Kidney (tissue), 13 donors: ENCODE measurements at regions not wholly inside any gene's neighbourhood (a gene's known extent, or its start where the extent isn't known, plus 50 kb on each side); places are given as distances from the start of the nearest gene placed in this dataset.
A peak's percentile ranks its signal among the peaks of the same experiment; 100 is the strongest.

ENCODE experiments used
- DNase-seq, 5 donors: peaks; one replicate each; pipeline ENCODE4 v3.0.0-alpha.2; 2013 to 2020
- FAIRE-seq: peaks from 2 replicates; lab custom pipeline; 2012; peaks lifted over from hg19 to GRCh38; lab: Jason Lieb, UNC
- H3K27ac ChIP-seq, 2 donors: one replicate each; pipeline ENCODE4 v1.7.0; 2013; ENCODE audit warnings: low read depth in 2 of 2, low read length in 2 of 2, inconsistent platforms in 1 of 2
- H3K27me3 ChIP-seq: one replicate; pipeline ENCODE4 v1.7.1; 2013; ENCODE audit warnings: low read length, inconsistent platforms; ENCODE audit not compliant: control insufficient read depth, insufficient read depth
- H3K36me3 ChIP-seq, 3 donors: one replicate each; pipeline versions ENCODE4 v1.7.0 to v1.7.1; 2013; ENCODE audit warnings: low read length in 3 of 3, control low read depth in 1 of 3, inconsistent platforms in 1 of 3; ENCODE audit not compliant: insufficient read depth in 3 of 3, control insufficient read depth in 2 of 3
- H3K4me1 ChIP-seq, 3 donors: one replicate each; pipeline versions ENCODE4 v1.7.0 to v1.7.1; 2013; ENCODE audit warnings: low read length in 3 of 3, inconsistent platforms in 1 of 3, low read depth in 1 of 3; ENCODE audit not compliant: control insufficient read depth in 2 of 3, insufficient read depth in 2 of 3
- H3K4me3 ChIP-seq, 3 donors: one replicate each; pipeline versions ENCODE4 v1.7.0 to v1.8.1; 2013; ENCODE audit warnings: low read length in 3 of 3, control low read depth in 1 of 3, inconsistent platforms in 1 of 3
- H3K9ac ChIP-seq, 3 donors: one replicate each; pipeline versions ENCODE4 v1.7.0 to v1.7.1; 2013; ENCODE audit warnings: low read length in 3 of 3, control low read depth in 1 of 3, inconsistent platforms in 1 of 3
- H3K9me3 ChIP-seq, 3 donors: one replicate each; pipeline versions ENCODE4 v1.7.0 to v1.7.1; 2013; ENCODE audit warnings: low read length in 3 of 3, control low read depth in 1 of 3, inconsistent platforms in 1 of 3; ENCODE audit not compliant: control insufficient read depth in 2 of 3, insufficient read depth in 1 of 3
- CTCF ChIP-seq: IDR thresholded peaks from 3 replicates; pipeline ENCODE4 v1.5.1; 2012; ENCODE audit warnings: mild to moderate bottlenecking, moderate library complexity, borderline replicate concordance; ENCODE audit not compliant: insufficient read depth; ENCODE audit errors: extremely low read depth
- intact Hi-C: fragments of 100-400 bp; cut with DNase I; formaldehyde crosslinking; loops from one replicate; pipeline ENCODE4 v1.11.1; 2022
- donor health status: control.
- donor health status: control.
- donor health status: control.
- donor health status: control.
- donor health status: control.
- donor health status: DM: yes; HTN: yes; CAD: no.
- donor health status: Normal renal cell carcinoma (clear cell type).

GRCh38 chr2:154537024-154537423 lies 161.5 kb upstream of the KCNJ3 start:
- Histone ChIP-seq H3K36me3 (no peaks in the 10 kb centered on the region), H3K9ac (no peak overlapping the region), H3K27ac (no peak overlapping the region), H3K4me1 (no peaks in the 10 kb centered on the region), H3K9me3 (no peaks in the 10 kb centered on the region), H3K27me3 (no peaks in the 10 kb centered on the region), H3K4me3 (no peak overlapping the region)
- TF ChIP-seq CTCF, result no peak
- no peak for FAIRE-seq
- intact Hi-C loops, result no loop called here
- no peak for DNase-seq

- no peaks in the 10 kb centered on the region for H3K27me3 ChIP-seq
- no peak overlapping the region for H3K27ac ChIP-seq
- no peak overlapping the region for H3K4me3 ChIP-seq
- H3K36me3 ChIP-seq, result no peaks in the 10 kb centered on the region
- no peak for TF ChIP-seq CTCF
- intact Hi-C loops, result no loop called here
- DNase-seq (no peak), FAIRE-seq (no peak)
- H3K9ac ChIP-seq, result no peak overlapping the region
- H3K9me3 ChIP-seq, result no peaks in the 10 kb centered on the region
- H3K4me1 ChIP-seq, result no peaks in the 10 kb centered on the region
Measured at GRCh38 chr2:154537843-154538450, 160.5 kb upstream of the KCNJ3 start.

GRCh38 chr2:154546341-154546740 lies 152.2 kb upstream of the KCNJ3 start:
- TF ChIP-seq CTCF, result no peak
- Histone ChIP-seq H3K9ac (no peak overlapping the region), H3K9me3 (no peaks in the 10 kb centered on the region), H3K4me3 (no peak overlapping the region), H3K36me3 (no peaks in the 10 kb centered on the region), H3K27me3 (no peaks in the 10 kb centered on the region), H3K27ac (no peak overlapping the region), H3K4me1 (no peaks in the 10 kb centered on the region)
- FAIRE-seq, result no peak
- DNase-seq, result no peak
- intact Hi-C loops, result no loop called here

- FAIRE-seq, result no peak
- Histone ChIP-seq H3K9me3 (no peaks in the 10 kb centered on the region), H3K27ac (no peak overlapping the region), H3K27me3 (no peaks in the 10 kb centered on the region), H3K36me3 (no peaks in the 10 kb centered on the region), H3K9ac (no peak overlapping the region), H3K4me3 (no peak overlapping the region), H3K4me1 (no peaks in the 10 kb centered on the region)
- peak in 1 of 5 donors; percentile 30 for DNase-seq
- intact Hi-C loops, result no loop called here
- no peak for TF ChIP-seq CTCF
Measured at GRCh38 chr2:154549869-154550268, 148.6 kb upstream of the KCNJ3 start.
